Bronchial epithelial cell (primary cell): ENCODE measurements at regions not wholly inside any gene's neighbourhood (a gene's known extent, or its start where the extent isn't known, plus 50 kb on each side); places are given as distances from the start of the nearest gene placed in this dataset.

Experiments used
- DNase-seq: peaks from one replicate; pipeline ENCODE4 v3.0.0-alpha.2; 2010; ENCODE audit warnings: low read depth
- FAIRE-seq: peaks from 2 replicates; lab custom pipeline; 2011; peaks lifted over from hg19 to GRCh38; lab: Jason Lieb, UNC
- H3K27me3 ChIP-seq: 2 replicates; pipeline ENCODE4 v1.5.1; 2011; ENCODE audit warnings: low read length; ENCODE audit not compliant: control insufficient read depth, insufficient read depth
- H3K36me3 ChIP-seq: 2 replicates; pipeline ENCODE4 v1.5.1; 2011; ENCODE audit warnings: low read length; ENCODE audit not compliant: control insufficient read depth, insufficient read depth
- H3K4me3 ChIP-seq: 2 replicates; pipeline ENCODE4 v1.5.1; 2011; ENCODE audit warnings: mild to moderate bottlenecking, low read depth, low read length, control low read depth
- CTCF ChIP-seq: IDR thresholded peaks from 2 replicates; pipeline ENCODE4 v1.5.1; 2011; ENCODE audit warnings: mild to moderate bottlenecking, moderate library complexity, low read length, control low read depth, inconsistent platforms; ENCODE audit not compliant: insufficient read depth, severe bottlenecking

DNA sequence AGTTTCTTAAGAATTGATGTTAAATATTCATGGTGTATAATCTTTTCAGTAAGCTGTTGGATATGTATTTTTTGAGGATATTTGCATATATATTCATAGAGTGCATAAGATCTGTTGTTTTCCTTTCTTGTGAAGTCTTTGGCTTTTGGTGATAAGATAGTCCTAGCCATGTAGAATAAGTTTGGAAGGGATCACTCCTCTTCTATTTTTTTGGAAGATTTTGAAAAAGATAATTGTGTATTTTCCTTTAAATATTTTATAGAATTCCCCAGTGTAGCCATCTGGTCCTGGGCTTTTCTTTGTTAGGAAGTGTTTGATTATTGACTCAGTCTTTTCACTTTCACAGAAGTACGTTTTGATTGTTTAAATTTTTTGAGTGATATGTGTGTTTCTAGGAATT lies 318.8 kb upstream of the CDH10 start:
- H3K4me3 ChIP-seq: no peak overlapping the region
- H3K36me3 ChIP-seq: no peaks in the 10 kb centered on the region
- DNase-seq: no peak
- FAIRE-seq: no peak
- H3K27me3 ChIP-seq: no peaks in the 10 kb centered on the region
- TF ChIP-seq CTCF: no peak

- H3K4me3 ChIP-seq: no peak overlapping the region
These were observed 278.6 kb upstream of the CDH10 start for GRCh38 chr5:24923400-24923799.

DNA sequence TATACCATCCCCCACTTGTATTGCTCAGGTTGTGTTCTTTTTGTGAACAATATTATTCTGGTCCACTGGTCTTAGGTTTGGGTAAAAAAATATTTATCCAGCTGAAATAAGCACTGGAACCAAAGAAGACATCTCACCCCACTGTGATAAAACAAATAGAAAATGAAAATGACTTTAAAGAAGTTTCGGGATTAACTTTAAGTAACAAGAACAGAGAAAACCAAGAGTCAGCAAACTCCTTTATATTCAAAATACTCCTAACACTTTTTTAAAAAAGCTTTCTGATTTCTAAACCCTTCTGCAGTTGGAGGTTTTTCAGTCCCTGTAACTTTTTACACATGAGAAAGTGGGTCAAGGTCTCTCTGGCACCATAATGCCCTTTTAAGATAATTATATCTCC lies 273.9 kb upstream of the CDH10 start:
- no peak for DNase-seq
- no peaks in the 10 kb centered on the region for H3K27me3 ChIP-seq
- H3K4me3 ChIP-seq: no peak overlapping the region
- TF ChIP-seq CTCF: no peak
- no peaks in the 10 kb centered on the region for H3K36me3 ChIP-seq
- no peak for FAIRE-seq

More at GRCh38 chr5:24923400-24923799, 278.6 kb upstream of the CDH10 start:
- Histone ChIP-seq H3K27me3 (no peaks in the 10 kb centered on the region), H3K36me3 (no peaks in the 10 kb centered on the region)
- FAIRE-seq: no peak
- no peak for DNase-seq
- TF ChIP-seq CTCF: no peak

- DNase-seq: no peak
- Histone ChIP-seq H3K36me3 (no peaks in the 10 kb centered on the region), H3K27me3 (no peaks in the 10 kb centered on the region), H3K4me3 (no peak overlapping the region)
- FAIRE-seq: no peak
- no peak for TF ChIP-seq CTCF
These were observed 272.1 kb upstream of the CDH10 start for GRCh38 chr5:24916863-24917262.

DNA sequence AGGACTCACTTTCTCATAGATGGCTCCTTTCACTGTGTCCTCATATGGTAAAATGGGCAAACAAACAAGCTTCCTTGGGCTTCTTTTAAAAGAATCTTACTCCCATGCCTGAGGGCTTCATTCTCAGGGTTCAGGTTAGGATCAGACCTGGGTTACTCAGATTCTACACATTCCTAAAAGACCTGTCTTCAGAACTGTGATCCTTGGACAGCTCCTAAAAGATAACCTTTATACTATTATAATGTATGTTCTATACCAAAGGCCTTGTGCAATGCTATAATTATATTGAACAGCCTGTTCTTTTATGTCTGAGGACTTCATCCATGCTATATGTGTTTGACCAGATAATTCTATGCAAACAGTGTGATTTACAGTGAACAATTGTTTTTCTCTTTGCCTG lies 264.4 kb upstream of the CDH10 start:
- Histone ChIP-seq H3K36me3 (no peaks in the 10 kb centered on the region), H3K4me3 (no peak overlapping the region), H3K27me3 (no peaks in the 10 kb centered on the region)
- FAIRE-seq (no peak), DNase-seq (no peak)
- no peak for TF ChIP-seq CTCF

DNA sequence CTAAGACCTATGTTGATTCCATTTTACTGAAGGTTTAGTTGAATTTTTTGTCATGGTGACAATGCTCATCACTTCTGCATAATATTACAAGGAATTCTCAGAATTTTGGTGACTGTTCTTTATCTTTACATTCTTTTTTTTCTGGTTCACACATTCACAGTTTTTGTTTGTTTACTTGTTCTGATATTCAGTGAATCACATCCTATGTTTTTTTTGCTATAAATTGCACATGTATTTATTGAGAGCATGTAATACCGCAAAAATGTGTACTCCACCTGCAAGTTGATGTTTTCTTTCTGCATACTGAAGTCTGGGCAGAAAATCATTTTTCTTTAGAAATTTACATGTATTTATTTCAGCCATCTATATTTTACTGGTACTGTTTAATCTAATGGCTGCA lies 261.9 kb upstream of the CDH10 start:
- Histone ChIP-seq H3K27me3 (no peaks in the 10 kb centered on the region), H3K4me3 (no peak overlapping the region), H3K36me3 (no peaks in the 10 kb centered on the region)
- FAIRE-seq: no peak
- TF ChIP-seq CTCF: no peak
- no peak for DNase-seq
